Vagina (tissue), 2 donors: ENCODE measurements at regions not wholly inside any gene's neighbourhood (a gene's known extent, or its start where the extent isn't known, plus 50 kb on each side); places are given as distances from the start of the nearest gene placed in this dataset.

ENCODE experiments used
- DNase-seq, 2 donors: peaks; one replicate each; pipeline ENCODE4 v3.0.0-alpha.2; 2017; ENCODE audit errors: extremely low spot score in 2 of 2
- H3K27ac ChIP-seq: fragments of 200-600 bp; sonication (generic); one replicate; pipeline ENCODE4 v1.5.1; 2019
- H3K27me3 ChIP-seq: fragments of 200-600 bp; sonication (generic); one replicate; pipeline ENCODE4 v1.5.1; 2019
- H3K36me3 ChIP-seq, 2 donors: fragments of 200-600 bp; sonication (generic); one replicate each; pipeline ENCODE4 v1.5.1; 2017 to 2019
- H3K4me1 ChIP-seq: fragments of 200-600 bp; sonication (generic); one replicate; pipeline ENCODE4 v1.5.1; 2019
- H3K4me3 ChIP-seq, 2 donors: fragments of 200-600 bp; sonication (generic); 1 replicate in 1 of 2; 2 replicates in 1 of 2; pipeline ENCODE4 v1.5.1; 2016 to 2019
- H3K9me3 ChIP-seq: fragments of 200-600 bp; sonication (generic); one replicate; pipeline ENCODE4 v1.5.1; 2019
- CTCF ChIP-seq, 3 experiments: fragments of 450-650 bp in 2 of 3; fragments of 200-600 bp in 1 of 3; sonication (generic) in 1 of 3; IDR thresholded peaks; one replicate each; pipeline ENCODE4 v1.5.1; 2017 to 2019; ENCODE audit warnings: antibody characterized with exemption in 3 of 3, mild to moderate bottlenecking in 2 of 3, moderate library complexity in 2 of 3
- POLR2A ChIP-seq, 2 donors: fragments of 450-650 bp; IDR thresholded peaks; one replicate each; pipeline ENCODE4 v1.6.1; 2017; ENCODE audit warnings: antibody characterized with exemption in 2 of 2, mild to moderate bottlenecking in 2 of 2, moderate library complexity in 2 of 2
- POLR2AphosphoS5 ChIP-seq, 2 donors: sonication (generic); formaldehyde crosslinking; IDR thresholded peaks; one replicate each; pipeline ENCODE4 v1.9.0; 2017; ENCODE audit warnings: antibody characterized with exemption in 2 of 2, mild to moderate bottlenecking in 2 of 2, low read depth in 1 of 2; ENCODE audit not compliant: insufficient read depth in 1 of 2
- intact Hi-C: fragments of 100-400 bp; cut with DNase I; formaldehyde crosslinking; loops from one replicate; pipeline ENCODE4 v1.15.1; 2023

GRCh38 chr22:22955866-22956535 lies 68.4 kb downstream of the IGLL5 start:
- H3K27ac ChIP-seq: no peak overlapping the region
- DNase-seq: peak in 1 of 2 donors; percentile 71
- H3K27me3 ChIP-seq: no peaks in the 10 kb centered on the region
- H3K4me3 ChIP-seq: no peak overlapping the region
- H3K4me1 ChIP-seq: no peaks in the 10 kb centered on the region
- intact Hi-C loops: no loop called here
- no peaks in the 10 kb centered on the region for H3K9me3 ChIP-seq
- H3K36me3 ChIP-seq: no peaks in the 10 kb centered on the region
- TF ChIP-seq CTCF (IDR thresholded peaks at IDR 0.05): peak; percentile 43 to 85 (median 76)
- TF ChIP-seq POLR2AphosphoS5 (IDR thresholded peaks at IDR 0.05; ENCODE audit: insufficient read depth in 1 of 2, low read depth in 1 of 2): no peak
- TF ChIP-seq POLR2A (IDR thresholded peaks at IDR 0.05): no peak

GRCh38 chr22:22957090-22957489 lies 69.5 kb downstream of the IGLL5 start:
- Histone ChIP-seq H3K36me3 (no peaks in the 10 kb centered on the region), H3K4me1 (no peaks in the 10 kb centered on the region), H3K27ac (no peak overlapping the region), H3K9me3 (no peaks in the 10 kb centered on the region), H3K27me3 (no peaks in the 10 kb centered on the region), H3K4me3 (no peak overlapping the region)
- no peak for DNase-seq
- intact Hi-C loops: no loop called here
- TF ChIP-seq CTCF (IDR thresholded peaks at IDR 0.05) (no peak), POLR2AphosphoS5 (IDR thresholded peaks at IDR 0.05; ENCODE audit: insufficient read depth in 1 of 2, low read depth in 1 of 2) (no peak), POLR2A (IDR thresholded peaks at IDR 0.05) (no peak)

- H3K9me3 ChIP-seq: no peaks in the 10 kb centered on the region
- H3K27me3 ChIP-seq: no peaks in the 10 kb centered on the region
- DNase-seq: no peak
- H3K4me3 ChIP-seq: no peak overlapping the region
- no peaks in the 10 kb centered on the region for H3K4me1 ChIP-seq
- intact Hi-C loops: no loop called here
- H3K27ac ChIP-seq: no peak overlapping the region
- no peaks in the 10 kb centered on the region for H3K36me3 ChIP-seq
- TF ChIP-seq POLR2A (IDR thresholded peaks at IDR 0.05) (no peak), CTCF (IDR thresholded peaks at IDR 0.05) (no peak), POLR2AphosphoS5 (IDR thresholded peaks at IDR 0.05; ENCODE audit: insufficient read depth in 1 of 2, low read depth in 1 of 2) (no peak)
Observed at GRCh38 chr22:22958621-22959020, 71.0 kb downstream of the IGLL5 start.

- intact Hi-C loops: no loop called here
- DNase-seq: no peak
- TF ChIP-seq CTCF (IDR thresholded peaks at IDR 0.05) (peak; percentile 70 to 91 (median 79)), POLR2AphosphoS5 (IDR thresholded peaks at IDR 0.05; ENCODE audit: insufficient read depth in 1 of 2, low read depth in 1 of 2) (no peak)
- Histone ChIP-seq H3K36me3 (no peaks in the 10 kb centered on the region), H3K4me1 (no peaks in the 10 kb centered on the region), H3K27me3 (no peaks in the 10 kb centered on the region), H3K4me3 (no peak overlapping the region), H3K27ac (no peak overlapping the region), H3K9me3 (no peaks in the 10 kb centered on the region)
Observed at GRCh38 chr22:22959147-22959827, 71.7 kb downstream of the IGLL5 start.

- Histone ChIP-seq H3K4me3 (no peak overlapping the region), H3K4me1 (no peaks in the 10 kb centered on the region), H3K36me3 (no peaks in the 10 kb centered on the region), H3K9me3 (no peaks in the 10 kb centered on the region), H3K27me3 (no peaks in the 10 kb centered on the region), H3K27ac (no peak overlapping the region)
- intact Hi-C loops: loop anchor here (2.0 kb wide), 1 partner anchor 168 kb away; no protein-coding TSS in a partner anchor
- TF ChIP-seq POLR2A (IDR thresholded peaks at IDR 0.05): no peak
- no peak for TF ChIP-seq POLR2AphosphoS5 (IDR thresholded peaks at IDR 0.05; ENCODE audit: insufficient read depth in 1 of 2, low read depth in 1 of 2)
- TF ChIP-seq CTCF (IDR thresholded peaks at IDR 0.05): no peak
- DNase-seq: no peak
Observed at GRCh38 chr22:22960307-22960706, 72.7 kb downstream of the IGLL5 start.
